Sigmoid colon (tissue), 4 donors: ENCODE measurements at regions not wholly inside any gene's neighbourhood (a gene's known extent, or its start where the extent isn't known, plus 50 kb on each side); places are given as distances from the start of the nearest gene placed in this dataset.

Experiments
- CTCF ChIP-seq, 4 experiments: fragments of 450-650 bp in 3 of 4; fragments of 200-600 bp in 1 of 4; IDR thresholded peaks; one replicate each; pipeline ENCODE4 v1.5.1; 2016 to 2019; ENCODE audit warnings: antibody characterized with exemption in 4 of 4, mild to moderate bottlenecking in 3 of 4, moderate library complexity in 2 of 4
- EP300 ChIP-seq, 4 donors: sonication (generic); formaldehyde crosslinking; IDR thresholded peaks; one replicate each; pipeline ENCODE4 v1.6.1; 2017; ENCODE audit warnings: antibody characterized with exemption in 4 of 4
- POLR2A ChIP-seq, 2 donors: fragments of 450-650 bp; IDR thresholded peaks; one replicate each; pipeline ENCODE4 v1.6.1; 2016; ENCODE audit warnings: antibody characterized with exemption in 2 of 2, mild to moderate bottlenecking in 2 of 2, moderate library complexity in 2 of 2
- POLR2AphosphoS5 ChIP-seq, 4 donors: sonication (generic); formaldehyde crosslinking; IDR thresholded peaks; one replicate each; pipeline ENCODE4 v1.6.1; 2017; ENCODE audit warnings: antibody characterized with exemption in 4 of 4

- TF ChIP-seq CTCF (IDR thresholded peaks at IDR 0.05): no peak
- no peak for TF ChIP-seq POLR2A (IDR thresholded peaks at IDR 0.05)
- TF ChIP-seq POLR2AphosphoS5 (IDR thresholded peaks at IDR 0.05): no peak
- no peak for TF ChIP-seq EP300 (IDR thresholded peaks at IDR 0.05)
Measured at GRCh38 chrX:27136325-27136724, 326.8 kb downstream of the PPP4R3C start.
